Ovary (tissue), 7 donors: ENCODE measurements at regions not wholly inside any gene's neighbourhood (a gene's known extent, or its start where the extent isn't known, plus 50 kb on each side); places are given as distances from the start of the nearest gene placed in this dataset.

Experiments used
- DNase-seq, 5 donors: peaks; one replicate each; pipeline ENCODE4 v3.0.0-alpha.2; 2019 to 2020
- H3K27ac ChIP-seq, 2 donors: fragments of 200-600 bp; one replicate each; pipeline versions ENCODE4 v1.5.1 to v1.8.0; 2019 to 2022
- H3K27me3 ChIP-seq: fragments of 200-600 bp; one replicate; pipeline ENCODE4 v1.8.0; 2022
- H3K36me3 ChIP-seq: fragments of 200-600 bp; sonication (generic); one replicate; pipeline ENCODE4 v1.5.1; 2019
- H3K4me1 ChIP-seq: one replicate; pipeline ENCODE4 v1.8.1; 2013; ENCODE audit warnings: mild to moderate bottlenecking, moderate library complexity; ENCODE audit not compliant: insufficient read depth
- H3K4me3 ChIP-seq: fragments of 200-600 bp; sonication (generic); one replicate; pipeline ENCODE4 v1.5.1; 2017
- H3K9me3 ChIP-seq, 2 donors: fragments of 200-600 bp in 1 of 2; sonication (generic) in 1 of 2; one replicate each; pipeline versions ENCODE4 v1.5.1 to v1.8.1; 2013 to 2019; ENCODE audit warnings: mild to moderate bottlenecking in 1 of 2, moderate library complexity in 1 of 2
- CTCF ChIP-seq, 3 donors: fragments of 450-650 bp in 2 of 3; fragments of 200-600 bp in 1 of 3; IDR thresholded peaks; one replicate each; pipeline versions ENCODE4 v1.5.1 to v1.8.0; 2016 to 2022; ENCODE audit warnings: antibody characterized with exemption in 3 of 3, mild to moderate bottlenecking in 1 of 3
- EP300 ChIP-seq: sonication (generic); formaldehyde crosslinking; IDR thresholded peaks from one replicate; pipeline ENCODE4 v1.6.1; 2017; ENCODE audit warnings: antibody characterized with exemption
- POLR2A ChIP-seq: fragments of 450-650 bp; IDR thresholded peaks from one replicate; pipeline ENCODE4 v1.6.1; 2017; ENCODE audit warnings: antibody characterized with exemption, mild to moderate bottlenecking, moderate library complexity
- WGBS, 3 donors: extraction: QIAGEN DNeasy Blood & Tissue Kit in 1 of 3; methylation state at CpG; one replicate each; pipeline versions ENCODE4 v1.1.5 to v1.1.7; 2013 to 2017; 5-methylcytosine and 5-hydroxymethylcytosine counted together
- intact Hi-C, 4 donors: fragments of 100-400 bp; cut with DNase I; formaldehyde crosslinking; loops; one replicate each; pipeline versions ENCODE4 v1.11.0 to v1.15.1; 2022 to 2023
- donor health status: DM: no; HTN: no; CAD: no; lungs with moderate emphysema.
- donor health status: DM: no; HTN: no; CAD: no.
- donor health status: Bipolar disorder and iron deficiency.
- donor health status: DM: no; HTN: no; CAD: no.
- donor health status: DM: yes; HTN: yes; CAD: no.

- no peaks in the 10 kb centered on the region for H3K9me3 ChIP-seq
- no peaks in the 10 kb centered on the region for H3K27me3 ChIP-seq
- H3K4me1 ChIP-seq: no peaks in the 10 kb centered on the region
- no peak overlapping the region for H3K27ac ChIP-seq
- WGBS, 3 donors: 50 to 70% (median 52%) methylated on average over 25 of the region's 25 CpGs
- DNase-seq: no peak
- H3K4me3 ChIP-seq: no peak overlapping the region
- no peaks in the 10 kb centered on the region for H3K36me3 ChIP-seq
- intact Hi-C loops: no loop called here
- TF ChIP-seq EP300 (no peak), CTCF (IDR thresholded peaks at IDR 0.05) (no peak), POLR2A (no peak)
Measured at GRCh38 chr6:43891072-43891870, 121.3 kb downstream of the VEGFA start.

GRCh38 chr6:43890197-43891062 lies 120.4 kb downstream of the VEGFA start:
- H3K4me1 ChIP-seq: no peaks in the 10 kb centered on the region
- no peaks in the 10 kb centered on the region for H3K27me3 ChIP-seq
- no peak for DNase-seq
- H3K4me3 ChIP-seq: no peak overlapping the region
- no peaks in the 10 kb centered on the region for H3K9me3 ChIP-seq
- TF ChIP-seq EP300 (no peak), CTCF (IDR thresholded peaks at IDR 0.05) (no peak), POLR2A (no peak)
- 60 to 71% (median 64%) methylated on average over 17 of the region's 17 CpGs for WGBS, 3 donors
- no peaks in the 10 kb centered on the region for H3K36me3 ChIP-seq
- no peak overlapping the region for H3K27ac ChIP-seq
- intact Hi-C loops: no loop called here

- WGBS, 3 donors: 85 to 89% (median 86%) methylated on average over 17 of the region's 17 CpGs
- TF ChIP-seq POLR2A (no peak), EP300 (no peak)
- no peak for DNase-seq
- no peaks in the 10 kb centered on the region for H3K4me1 ChIP-seq
- no peak overlapping the region for H3K4me3 ChIP-seq
- intact Hi-C loops: no loop called here
- no peak overlapping the region for H3K27ac ChIP-seq
- H3K27me3 ChIP-seq: no peaks in the 10 kb centered on the region
- H3K36me3 ChIP-seq: no peaks in the 10 kb centered on the region
- no peaks in the 10 kb centered on the region for H3K9me3 ChIP-seq
Measured at GRCh38 chr6:43887906-43888683, 118.1 kb downstream of the VEGFA start.

GRCh38 chr6:43887340-43887858 lies 117.4 kb downstream of the VEGFA start:
- H3K36me3 ChIP-seq: no peaks in the 10 kb centered on the region
- intact Hi-C loops: no loop called here
- H3K9me3 ChIP-seq: no peaks in the 10 kb centered on the region
- no peaks in the 10 kb centered on the region for H3K27me3 ChIP-seq
- no peak overlapping the region for H3K27ac ChIP-seq
- TF ChIP-seq POLR2A: no peak
- no peak for TF ChIP-seq EP300
- TF ChIP-seq CTCF (IDR thresholded peaks at IDR 0.05): no peak
- 46 to 57% (median 54%) methylated on average over 12 of the region's 12 CpGs for WGBS, 3 donors
- DNase-seq: no peak
- no peak overlapping the region for H3K4me3 ChIP-seq
- no peaks in the 10 kb centered on the region for H3K4me1 ChIP-seq
